ENCODE measurements at regions not wholly inside any gene's neighbourhood (a gene's known extent, or its start where the extent isn't known, plus 50 kb on each side); places are given as distances from the start of the nearest gene placed in this dataset.

DNA sequence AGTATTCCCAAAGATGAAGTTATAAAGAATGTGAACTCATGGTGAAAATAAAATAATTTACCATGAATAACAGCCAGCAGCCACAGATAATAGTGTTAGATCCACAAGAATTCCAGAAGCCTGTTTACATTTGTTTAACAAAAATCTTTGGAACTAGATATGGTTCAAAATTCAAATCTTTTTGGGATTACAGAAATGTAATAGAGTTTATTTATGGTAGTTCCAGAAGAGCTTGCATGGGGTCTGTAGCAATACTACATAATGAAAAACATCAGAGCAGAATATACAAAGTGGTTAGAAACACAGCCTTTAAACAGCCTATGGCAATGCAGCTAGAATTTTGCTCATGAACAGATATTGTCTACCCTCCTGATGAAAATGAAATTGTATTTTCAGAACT, 179.1 kb downstream of the RDH14 start:
- H3K9me3 ChIP-seq: no peaks in the 10 kb centered on the region
- H3K4me3 ChIP-seq: no peak overlapping the region
- intact Hi-C loops (cut with DNase I): loop anchor here (10.0 kb wide), 1 partner anchor 1483 kb away; no protein-coding TSS in a partner anchor
- H3K27ac ChIP-seq: no peak overlapping the region
- TF ChIP-seq, protein P1, sequence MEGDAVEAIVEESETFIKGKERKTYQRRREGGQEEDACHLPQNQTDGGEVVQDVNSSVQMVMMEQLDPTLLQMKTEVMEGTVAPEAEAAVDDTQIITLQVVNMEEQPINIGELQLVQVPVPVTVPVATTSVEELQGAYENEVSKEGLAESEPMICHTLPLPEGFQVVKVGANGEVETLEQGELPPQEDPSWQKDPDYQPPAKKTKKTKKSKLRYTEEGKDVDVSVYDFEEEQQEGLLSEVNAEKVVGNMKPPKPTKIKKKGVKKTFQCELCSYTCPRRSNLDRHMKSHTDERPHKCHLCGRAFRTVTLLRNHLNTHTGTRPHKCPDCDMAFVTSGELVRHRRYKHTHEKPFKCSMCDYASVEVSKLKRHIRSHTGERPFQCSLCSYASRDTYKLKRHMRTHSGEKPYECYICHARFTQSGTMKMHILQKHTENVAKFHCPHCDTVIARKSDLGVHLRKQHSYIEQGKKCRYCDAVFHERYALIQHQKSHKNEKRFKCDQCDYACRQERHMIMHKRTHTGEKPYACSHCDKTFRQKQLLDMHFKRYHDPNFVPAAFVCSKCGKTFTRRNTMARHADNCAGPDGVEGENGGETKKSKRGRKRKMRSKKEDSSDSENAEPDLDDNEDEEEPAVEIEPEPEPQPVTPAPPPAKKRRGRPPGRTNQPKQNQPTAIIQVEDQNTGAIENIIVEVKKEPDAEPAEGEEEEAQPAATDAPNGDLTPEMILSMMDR (IDR thresholded peaks at IDR 0.05): no peak
- no peaks in the 10 kb centered on the region for H3K27me3 ChIP-seq
- no peak for DNase-seq (ENCODE audit: low spot score in 2 of 2)
- no peaks in the 10 kb centered on the region for H3K4me1 ChIP-seq
- no peaks in the 10 kb centered on the region for H3K36me3 ChIP-seq

DNA sequence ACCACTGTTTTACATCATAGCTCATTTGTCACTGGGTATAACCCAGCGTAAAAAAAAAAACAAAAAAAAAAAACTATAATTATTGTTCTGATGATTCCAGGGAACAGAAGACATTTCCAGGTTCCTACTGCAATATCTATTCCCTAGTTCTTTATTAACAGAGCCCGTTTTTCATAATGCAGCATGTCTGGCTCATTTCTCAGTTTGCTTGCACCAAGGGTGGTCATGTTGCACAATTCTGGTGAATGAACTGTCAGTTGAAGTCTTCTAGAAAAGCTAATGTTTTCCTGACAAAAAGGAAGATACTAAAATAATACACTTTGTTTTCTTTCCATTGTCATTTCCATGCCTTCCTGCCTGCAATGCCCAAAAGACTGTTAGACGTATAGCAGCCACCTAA, 180.1 kb downstream of the RDH14 start:
- Histone ChIP-seq H3K4me1 (no peaks in the 10 kb centered on the region), H3K36me3 (no peaks in the 10 kb centered on the region), H3K27ac (no peak overlapping the region), H3K9me3 (no peaks in the 10 kb centered on the region), H3K4me3 (no peak overlapping the region), H3K27me3 (no peaks in the 10 kb centered on the region)
- intact Hi-C loops (cut with DNase I): loop anchor here (10.0 kb wide), 1 partner anchor 1484 kb away; no protein-coding TSS in a partner anchor
- TF ChIP-seq, protein P1 (IDR thresholded peaks at IDR 0.05): no peak
- no peak for DNase-seq (ENCODE audit: low spot score in 2 of 2)

DNA sequence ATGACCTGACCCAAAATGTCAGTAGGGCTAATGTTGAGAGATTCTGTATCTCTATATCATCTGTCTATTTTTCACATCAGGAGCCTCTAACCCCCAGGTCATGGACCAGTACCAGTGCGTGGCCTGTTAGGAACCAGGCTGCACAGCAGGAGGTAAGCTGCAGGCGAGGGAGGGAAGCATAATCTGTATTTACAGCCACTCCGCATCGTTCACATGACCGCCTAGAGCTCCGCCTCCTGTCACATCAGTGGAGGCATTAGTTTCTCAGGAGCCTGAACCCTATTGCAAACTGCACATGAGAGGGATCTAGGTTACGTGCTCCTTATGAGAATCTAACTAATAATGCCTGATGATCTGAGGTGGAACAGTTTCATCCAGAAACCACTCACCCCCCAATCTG, 180.6 kb downstream of the RDH14 start:
- TF ChIP-seq, protein P1 (IDR thresholded peaks at IDR 0.05): no peak
- intact Hi-C loops (cut with DNase I): loop anchor here (5.0 to 10.0 kb wide), 4 partner anchors 205 to 1485 kb away; no protein-coding TSS in a partner anchor
- Histone ChIP-seq H3K27ac (no peak overlapping the region), H3K4me1 (no peaks in the 10 kb centered on the region), H3K36me3 (no peaks in the 10 kb centered on the region), H3K9me3 (no peaks in the 10 kb centered on the region), H3K27me3 (no peaks in the 10 kb centered on the region), H3K4me3 (no peak overlapping the region)
- DNase-seq (ENCODE audit: low spot score in 2 of 2): no peak

DNA sequence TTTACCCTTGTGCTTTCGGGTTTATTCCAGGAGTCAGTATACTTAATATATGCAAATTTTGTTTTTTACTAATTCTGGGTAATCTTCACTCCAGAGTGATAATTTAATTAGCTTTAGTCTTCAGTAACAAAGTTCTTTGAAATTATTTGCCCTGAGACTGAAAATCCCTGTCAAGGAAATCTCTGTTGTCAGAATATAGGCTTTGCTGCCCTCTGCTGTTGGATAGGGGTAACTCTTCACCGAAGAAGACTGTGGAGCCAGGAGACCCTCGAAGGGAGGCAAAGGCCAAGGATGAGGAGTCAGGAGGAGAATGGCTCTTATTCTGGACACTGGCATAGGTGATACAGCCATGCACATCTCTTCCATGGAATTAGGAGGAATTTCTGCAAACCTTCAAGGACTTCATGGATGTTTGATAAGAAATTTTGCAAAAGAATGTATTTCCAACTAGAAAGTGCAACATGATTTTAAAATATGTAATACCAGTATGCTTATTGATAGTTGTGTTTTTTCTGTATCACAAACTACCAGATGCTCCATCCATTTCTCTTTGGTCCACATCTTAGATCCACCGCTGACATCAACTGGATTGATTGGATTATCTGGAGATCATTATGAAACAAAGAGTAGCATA, 182.3 kb downstream of the RDH14 start:
- Histone ChIP-seq H3K4me3 (no peak overlapping the region), H3K4me1 (no peaks in the 10 kb centered on the region), H3K36me3 (no peaks in the 10 kb centered on the region), H3K27ac (no peak overlapping the region), H3K27me3 (no peaks in the 10 kb centered on the region), H3K9me3 (no peaks in the 10 kb centered on the region)
- no peak for DNase-seq (ENCODE audit: low spot score in 2 of 2)
- intact Hi-C loops (cut with DNase I): loop anchor here (5.0 to 10.0 kb wide), 3 partner anchors 203 to 656 kb away; no protein-coding TSS in a partner anchor
- TF ChIP-seq, protein P1 (IDR thresholded peaks at IDR 0.05): peak; percentile 58 to 84 (median 79)

DNA sequence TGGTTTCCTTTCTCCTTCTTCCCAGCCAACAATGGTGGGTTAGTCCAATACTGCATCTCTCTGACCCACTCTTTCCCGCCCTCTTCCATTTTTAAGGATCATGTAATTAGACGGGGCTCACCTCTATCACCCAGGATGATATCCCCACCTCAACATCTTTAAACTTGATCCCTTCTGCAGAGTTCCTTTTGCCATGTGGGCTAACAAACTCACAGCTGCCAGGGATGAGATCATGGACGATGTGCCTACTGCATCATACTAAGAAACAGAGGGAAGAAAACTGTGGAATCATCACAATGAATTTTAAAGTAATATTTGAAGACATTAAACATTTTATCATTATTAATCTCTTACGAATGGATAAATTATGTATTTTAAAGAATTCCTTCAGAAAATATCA, 183.5 kb downstream of the RDH14 start:
- no peaks in the 10 kb centered on the region for H3K36me3 ChIP-seq
- intact Hi-C loops (cut with DNase I): loop anchor here (5.0 to 10.0 kb wide), 3 partner anchors 202 to 655 kb away; no protein-coding TSS in a partner anchor
- TF ChIP-seq, protein P1 (IDR thresholded peaks at IDR 0.05): no peak
- H3K4me3 ChIP-seq: no peak overlapping the region
- no peak for DNase-seq (ENCODE audit: low spot score in 2 of 2)
- H3K27me3 ChIP-seq: no peaks in the 10 kb centered on the region
- no peaks in the 10 kb centered on the region for H3K4me1 ChIP-seq
- H3K9me3 ChIP-seq: no peaks in the 10 kb centered on the region
- no peak overlapping the region for H3K27ac ChIP-seq
